GM13976 (cell line): ENCODE measurements at regions not wholly inside any gene's neighbourhood (a gene's known extent, or its start where the extent isn't known, plus 50 kb on each side); places are given as distances from the start of the nearest gene placed in this dataset.

ENCODE experiments used
- DNase-seq: peaks from one replicate; pipeline ENCODE4 v3.0.0; 2012; ENCODE audit warnings: low spot score
- in situ Hi-C: fragments of 300-500 bp; cut with MboI; formaldehyde crosslinking; loops from one replicate; pipeline ENCODE4 v1.12.0; 2022; ENCODE audit warnings: low sequenced_read_pairs, mixed read lengths, inconsistent platforms; ENCODE audit not compliant: unreplicated experiment
- TF ChIP-seq, protein P1 (sequence below): IDR thresholded peaks from 2 replicates; pipeline ENCODE4 v1.5.1; 2012; ENCODE audit warnings: borderline replicate concordance, mild to moderate bottlenecking; ENCODE audit not compliant: insufficient read depth; ENCODE audit errors: extremely low read depth, missing control alignments, control extremely low read depth

- no peak for DNase-seq
- in situ Hi-C loops = no loop called here
- TF ChIP-seq, protein P1, sequence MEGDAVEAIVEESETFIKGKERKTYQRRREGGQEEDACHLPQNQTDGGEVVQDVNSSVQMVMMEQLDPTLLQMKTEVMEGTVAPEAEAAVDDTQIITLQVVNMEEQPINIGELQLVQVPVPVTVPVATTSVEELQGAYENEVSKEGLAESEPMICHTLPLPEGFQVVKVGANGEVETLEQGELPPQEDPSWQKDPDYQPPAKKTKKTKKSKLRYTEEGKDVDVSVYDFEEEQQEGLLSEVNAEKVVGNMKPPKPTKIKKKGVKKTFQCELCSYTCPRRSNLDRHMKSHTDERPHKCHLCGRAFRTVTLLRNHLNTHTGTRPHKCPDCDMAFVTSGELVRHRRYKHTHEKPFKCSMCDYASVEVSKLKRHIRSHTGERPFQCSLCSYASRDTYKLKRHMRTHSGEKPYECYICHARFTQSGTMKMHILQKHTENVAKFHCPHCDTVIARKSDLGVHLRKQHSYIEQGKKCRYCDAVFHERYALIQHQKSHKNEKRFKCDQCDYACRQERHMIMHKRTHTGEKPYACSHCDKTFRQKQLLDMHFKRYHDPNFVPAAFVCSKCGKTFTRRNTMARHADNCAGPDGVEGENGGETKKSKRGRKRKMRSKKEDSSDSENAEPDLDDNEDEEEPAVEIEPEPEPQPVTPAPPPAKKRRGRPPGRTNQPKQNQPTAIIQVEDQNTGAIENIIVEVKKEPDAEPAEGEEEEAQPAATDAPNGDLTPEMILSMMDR = no peak
Observed at GRCh38 chr4:85280963-85281362, 194.0 kb upstream of the ARHGAP24 start.

DNA sequence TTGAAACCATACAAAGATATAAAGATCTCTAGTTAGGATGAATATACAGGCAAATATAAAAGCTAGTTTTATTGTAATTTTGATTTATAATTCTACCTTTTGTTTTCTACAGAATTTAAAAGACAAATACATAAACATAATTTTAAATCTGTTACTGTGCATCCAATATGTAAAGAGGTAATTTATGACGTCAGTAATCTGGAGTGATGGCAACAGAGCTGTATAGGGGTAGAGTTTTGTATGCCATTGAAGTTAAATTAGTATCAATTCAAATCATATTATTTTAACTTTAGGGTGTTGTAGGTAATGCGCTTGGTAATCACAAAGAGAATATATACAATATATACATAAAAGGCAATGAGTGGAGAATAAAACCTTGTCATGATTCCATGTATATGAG is 183.7 kb upstream of the ARHGAP24 start:
- DNase-seq = no peak
- in situ Hi-C loops = no loop called here

GRCh38 chr4:85298037-85298436 is 176.9 kb upstream of the ARHGAP24 start:
- no peak for DNase-seq
- in situ Hi-C loops = no loop called here
- TF ChIP-seq, protein P1 = no peak

More for the DNA sequence above, 183.7 kb upstream of the ARHGAP24 start:
- TF ChIP-seq, protein P1 = no peak

DNA sequence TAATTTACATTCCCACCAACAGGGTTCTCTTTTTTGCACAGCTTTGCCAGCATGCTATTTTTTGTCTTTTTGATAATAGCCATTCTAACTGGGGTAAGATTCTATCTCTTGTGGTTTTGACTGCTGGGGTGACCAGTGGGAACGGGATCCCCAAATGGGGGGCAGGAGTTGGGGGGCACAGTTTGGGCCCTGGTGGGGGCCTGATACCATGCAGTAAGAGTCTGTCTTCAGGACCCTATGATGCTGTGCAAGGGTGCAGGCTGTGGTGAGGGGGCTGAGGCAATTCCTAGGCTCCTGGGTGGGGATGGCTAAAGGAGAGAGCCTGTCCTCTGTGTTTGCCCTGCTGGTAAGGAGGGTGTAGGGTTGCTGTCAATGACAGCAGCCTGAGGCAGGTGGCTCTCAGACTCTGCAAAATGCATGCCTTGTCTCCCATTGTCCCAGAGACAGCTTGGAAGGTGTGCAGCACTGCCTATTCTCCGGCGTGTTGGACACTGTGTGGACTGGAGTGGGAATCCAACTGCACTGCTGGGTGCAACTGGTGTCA is 172.7 kb upstream of the ARHGAP24 start:
- no peak for DNase-seq
- TF ChIP-seq, protein P1 = no peak
- in situ Hi-C loops = no loop called here

DNA sequence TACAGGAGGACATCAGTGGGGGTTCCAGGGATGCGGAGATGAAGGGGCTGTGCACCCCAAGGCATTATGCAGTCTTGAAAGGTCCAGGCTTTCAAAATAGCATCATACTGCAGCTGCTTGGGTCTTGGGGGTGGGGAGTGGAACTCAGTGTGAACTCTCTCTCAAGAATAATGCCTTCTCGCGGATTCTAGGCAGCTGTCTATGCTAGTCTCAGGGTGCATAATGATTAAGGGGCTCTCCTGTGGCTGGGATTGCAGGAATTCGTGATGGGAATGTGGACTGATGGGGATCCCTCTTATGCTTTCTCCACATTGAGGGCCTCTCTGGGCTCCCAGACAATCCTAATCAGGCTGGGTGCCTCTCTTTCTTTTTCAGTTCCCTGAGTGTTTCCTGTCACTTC is 172.2 kb upstream of the ARHGAP24 start:
- in situ Hi-C loops = no loop called here
- TF ChIP-seq, protein P1 = no peak
- no peak for DNase-seq

GRCh38 chr4:85318415-85318814 is 156.5 kb upstream of the ARHGAP24 start:
- TF ChIP-seq, protein P1 = no peak
- no peak for DNase-seq
- in situ Hi-C loops = no loop called here
